ENCODE measurements at regions not wholly inside any gene's neighbourhood (a gene's known extent, or its start where the extent isn't known, plus 50 kb on each side); places are given as distances from the start of the nearest gene placed in this dataset.
"Not testable (repeated sequence)": the region's sequence is repeated elsewhere in the genome, so short reads cannot be mapped to it uniquely, and the experiment has no call there.

GRCh38 chr9:94472806-94473360, 82.0 kb upstream of the PCAT7 start:
- DNase-seq (ENCODE audit: low read depth) = peak; percentile 26

GRCh38 chr9:94478755-94479730, 75.8 kb upstream of the PCAT7 start:
- no peak for DNase-seq (ENCODE audit: low read depth)

GRCh38 chr9:94479757-94480156, 75.1 kb upstream of the PCAT7 start:
- no peak for DNase-seq (ENCODE audit: low read depth)

- no peak for DNase-seq (ENCODE audit: low read depth)
Measured at GRCh38 chr9:94480205-94480604, 74.7 kb upstream of the PCAT7 start.

GRCh38 chr9:94482110-94482509, 72.8 kb upstream of the PCAT7 start:
- DNase-seq (ENCODE audit: low read depth) = no peak

GRCh38 chr9:94490465-94490864, 64.4 kb upstream of the PCAT7 start:
- no peak for DNase-seq (ENCODE audit: low read depth)

- DNase-seq (ENCODE audit: low read depth) = not testable (repeated sequence)
Measured at GRCh38 chr9:94492125-94492524, 62.8 kb upstream of the PCAT7 start.

- DNase-seq (ENCODE audit: low read depth) = no peak
Measured at GRCh38 chr9:94498801-94499453, 56.0 kb upstream of the PCAT7 start.

- no peak for DNase-seq (ENCODE audit: low read depth)
Measured at GRCh38 chr9:94504358-94504757, 50.5 kb upstream of the PCAT7 start.

Measured in forelimb muscle (tissue), 1 donor.